GM23338 (cell line): ENCODE measurements at regions not wholly inside any gene's neighbourhood (a gene's known extent, or its start where the extent isn't known, plus 50 kb on each side); places are given as distances from the start of the nearest gene placed in this dataset.

Experiments
- ATAC-seq: fragments of 200-7000 bp; cut with Tn5 transposase; 3 replicates; pipeline ENCODE4 v1.9.1; 2020
- DNase-seq: peaks from one replicate; pipeline ENCODE4 v3.0.0-alpha.2; 2015; ENCODE audit warnings: low spot score
- H2AFZ ChIP-seq: fragments of 200-600 bp; sonication (generic); 2 replicates; pipeline ENCODE4 v1.8.0; 2016; ENCODE audit warnings: antibody characterized with exemption, mild to moderate bottlenecking, moderate library complexity
- H3F3A ChIP-seq: fragments of 200-600 bp; sonication (generic); replicated peaks from 2 replicates; pipeline ENCODE4 v1.8.0; 2017; ENCODE audit warnings: antibody characterized with exemption, mixed run types, low read depth
- H3K27ac ChIP-seq: fragments of 200-600 bp; sonication (generic); 2 replicates; pipeline ENCODE4 v1.6.1; 2016; ENCODE audit warnings: low read depth
- H3K27me3 ChIP-seq: fragments of 200-600 bp; sonication (generic); 2 replicates; pipeline ENCODE4 v1.8.0; 2016; ENCODE audit warnings: mild to moderate bottlenecking, mixed run types, moderate library complexity; ENCODE audit not compliant: insufficient read depth
- H3K36me3 ChIP-seq: fragments of 200-600 bp; sonication (generic); 2 replicates; pipeline ENCODE4 v1.8.0; 2016; ENCODE audit warnings: mild to moderate bottlenecking; ENCODE audit not compliant: insufficient read depth
- H3K4me1 ChIP-seq: fragments of 200-600 bp; sonication (generic); 2 replicates; pipeline ENCODE4 v1.8.0; 2016; ENCODE audit warnings: mild to moderate bottlenecking, moderate library complexity; ENCODE audit not compliant: insufficient read depth
- H3K4me2 ChIP-seq: fragments of 200-600 bp; sonication (generic); 2 replicates; pipeline ENCODE4 v1.7.1; 2017; ENCODE audit warnings: mixed run types
- H3K4me3 ChIP-seq: fragments of 200-600 bp; sonication (generic); 2 replicates; pipeline ENCODE4 v1.6.1; 2016; ENCODE audit warnings: mixed run types
- H3K79me2 ChIP-seq: fragments of 200-600 bp; sonication (generic); replicated peaks from 2 replicates; pipeline ENCODE4 v1.8.0; 2017; ENCODE audit warnings: mild to moderate bottlenecking; ENCODE audit not compliant: insufficient read depth
- H3K9me2 ChIP-seq: fragments of 200-600 bp; sonication (generic); 2 replicates; pipeline ENCODE4 v1.8.0; 2017; ENCODE audit not compliant: insufficient read depth
- H4K20me1 ChIP-seq: fragments of 200-600 bp; sonication (generic); replicated peaks from 2 replicates; pipeline ENCODE4 v1.8.0; 2017; ENCODE audit warnings: mild to moderate bottlenecking; ENCODE audit not compliant: insufficient read depth
- H3K27ac Mint-ChIP-seq: 2 replicates; pipeline ENCODE4 v1.8.0; 2020; ENCODE audit warnings: inconsistent platforms, mild to moderate bottlenecking, moderate library complexity, mixed read lengths
- H3K27me3 Mint-ChIP-seq: 3 replicates; pipeline ENCODE4 v1.8.0; 2022; ENCODE audit warnings: low read depth, mild to moderate bottlenecking, moderate library complexity, mixed read lengths, inconsistent platforms; ENCODE audit not compliant: insufficient read depth, poor library complexity
- H3K36me3 Mint-ChIP-seq: 3 replicates; pipeline ENCODE4 v1.8.0; 2021; ENCODE audit warnings: low read depth, mild to moderate bottlenecking, inconsistent platforms, moderate library complexity, mixed read lengths
- H3K4me1 Mint-ChIP-seq: 3 replicates; pipeline ENCODE4 v1.8.0; 2020; ENCODE audit warnings: mild to moderate bottlenecking, inconsistent platforms, mixed read lengths
- H3K4me3 Mint-ChIP-seq: 3 replicates; pipeline ENCODE4 v1.8.0; 2021; ENCODE audit warnings: moderate library complexity, mild to moderate bottlenecking, inconsistent platforms, mixed read lengths
- H3K9me3 Mint-ChIP-seq: 3 replicates; pipeline ENCODE4 v1.8.0; 2020; ENCODE audit warnings: moderate library complexity, mild to moderate bottlenecking, inconsistent platforms, mixed read lengths
- CREB1 ChIP-seq: fragments of 250-450 bp; sonication (Bioruptor Pico); IDR thresholded peaks from 2 replicates; pipeline ENCODE4 v1.5.0; 2020; ENCODE audit warnings: low read depth, mild to moderate bottlenecking, moderate library complexity
- EZH2 ChIP-seq: fragments of 200-600 bp; sonication (generic); IDR thresholded peaks from one replicate; pipeline ENCODE4 v1.8.0; 2017; ENCODE audit warnings: antibody characterized with exemption, mild to moderate bottlenecking, low read depth; ENCODE audit not compliant: unreplicated experiment
- EZH2phosphoT487 ChIP-seq: fragments of 200-600 bp; sonication (generic); IDR thresholded peaks from one replicate; pipeline ENCODE4 v1.8.1; 2018; ENCODE audit warnings: antibody characterized with exemption; ENCODE audit not compliant: unreplicated experiment
- JUNB ChIP-seq: IDR thresholded peaks from one replicate; pipeline ENCODE4 v1.6.1; 2016; ENCODE audit warnings: antibody characterized with exemption; ENCODE audit not compliant: unreplicated experiment
- NANOG ChIP-seq: IDR thresholded peaks from 2 replicates; pipeline ENCODE4 v1.6.1; 2016; ENCODE audit warnings: antibody characterized with exemption, borderline replicate concordance
- POLR2AphosphoS5 ChIP-seq: IDR thresholded peaks from 2 replicates; pipeline ENCODE4 v1.6.1; 2016; ENCODE audit warnings: antibody characterized with exemption, low read depth
- STAT1 ChIP-seq: IDR thresholded peaks from one replicate; pipeline ENCODE4 v1.6.1; 2016; ENCODE audit warnings: antibody characterized with exemption; ENCODE audit not compliant: unreplicated experiment
- ZNF114 ChIP-seq: fragments of 250-450 bp; sonication (Bioruptor Pico); IDR thresholded peaks from 2 replicates; pipeline ENCODE4 v1.5.0; 2020; ENCODE audit warnings: mild to moderate bottlenecking, moderate library complexity
- ZNF331 ChIP-seq: fragments of 250-450 bp; sonication (Bioruptor Pico); IDR thresholded peaks from 2 replicates; pipeline ENCODE4 v1.5.0; 2020; ENCODE audit warnings: low read depth, mild to moderate bottlenecking, moderate library complexity
- TF ChIP-seq, protein P1 (sequence below), 2 experiments: fragments of 200-600 bp in 1 of 2; sonication (generic) in 1 of 2; conservative IDR thresholded peaks; 2 replicates each; pipeline versions ENCODE4 v1.5.1 to v1.6.1; 2016 to 2017; ENCODE audit warnings: antibody characterized with exemption in 2 of 2, low read depth in 2 of 2, mild to moderate bottlenecking in 2 of 2, moderate library complexity in 1 of 2
- TF ChIP-seq, protein P2 (sequence below): IDR thresholded peaks from one replicate; pipeline ENCODE4 v1.6.1; 2018; ENCODE audit warnings: antibody characterized with exemption; ENCODE audit not compliant: unreplicated experiment
- TF ChIP-seq, protein P3 (sequence below): fragments of 250-450 bp; sonication (Bioruptor Pico); IDR thresholded peaks from 2 replicates; pipeline ENCODE4 v1.5.0; 2020; ENCODE audit warnings: mild to moderate bottlenecking, moderate library complexity
- TF ChIP-seq, protein P4 (sequence below): IDR thresholded peaks from 2 replicates; pipeline ENCODE4 v1.6.1; 2016; ENCODE audit warnings: antibody characterized with exemption

DNA sequence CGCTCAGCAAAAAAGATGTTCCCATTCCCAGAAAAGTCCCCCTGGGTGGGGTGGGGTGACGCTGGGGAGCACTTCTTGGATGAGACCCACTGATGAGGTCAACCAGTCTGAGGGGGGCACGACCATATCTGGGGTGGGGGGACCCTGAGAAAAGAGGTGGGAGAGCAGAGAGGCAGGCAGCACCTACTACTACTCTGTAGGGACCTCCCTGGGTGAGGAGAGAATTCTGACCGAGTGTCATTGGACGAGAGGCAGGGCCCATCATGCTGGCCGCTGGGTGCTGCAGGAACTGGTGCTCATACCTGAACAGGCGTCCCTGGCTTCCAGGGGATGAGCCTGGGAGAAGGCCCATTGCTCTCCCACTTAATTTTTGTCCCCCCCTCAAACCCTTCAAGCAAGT, 158.8 kb downstream of the KLF13 start:
- H3K9me2 ChIP-seq, result no peaks in the 10 kb centered on the region
- peaks cover 47% of the 10 kb centered on the region for H3K27me3 ChIP-seq
- no peaks in the 10 kb centered on the region for H3K79me2 ChIP-seq
- H3K27me3 Mint-ChIP-seq, result peaks cover 43% of the 10 kb centered on the region
- TF ChIP-seq NANOG (no peak), POLR2AphosphoS5 (no peak), ZNF114 (CRISPR knock-in tag) (no peak), ZNF331 (CRISPR knock-in tag) (no peak), STAT1 (no peak), CREB1 (CRISPR knock-in tag) (no peak), EZH2phosphoT487 (no peak), JUNB (no peak), EZH2 (no peak)
- TF ChIP-seq, protein P1, sequence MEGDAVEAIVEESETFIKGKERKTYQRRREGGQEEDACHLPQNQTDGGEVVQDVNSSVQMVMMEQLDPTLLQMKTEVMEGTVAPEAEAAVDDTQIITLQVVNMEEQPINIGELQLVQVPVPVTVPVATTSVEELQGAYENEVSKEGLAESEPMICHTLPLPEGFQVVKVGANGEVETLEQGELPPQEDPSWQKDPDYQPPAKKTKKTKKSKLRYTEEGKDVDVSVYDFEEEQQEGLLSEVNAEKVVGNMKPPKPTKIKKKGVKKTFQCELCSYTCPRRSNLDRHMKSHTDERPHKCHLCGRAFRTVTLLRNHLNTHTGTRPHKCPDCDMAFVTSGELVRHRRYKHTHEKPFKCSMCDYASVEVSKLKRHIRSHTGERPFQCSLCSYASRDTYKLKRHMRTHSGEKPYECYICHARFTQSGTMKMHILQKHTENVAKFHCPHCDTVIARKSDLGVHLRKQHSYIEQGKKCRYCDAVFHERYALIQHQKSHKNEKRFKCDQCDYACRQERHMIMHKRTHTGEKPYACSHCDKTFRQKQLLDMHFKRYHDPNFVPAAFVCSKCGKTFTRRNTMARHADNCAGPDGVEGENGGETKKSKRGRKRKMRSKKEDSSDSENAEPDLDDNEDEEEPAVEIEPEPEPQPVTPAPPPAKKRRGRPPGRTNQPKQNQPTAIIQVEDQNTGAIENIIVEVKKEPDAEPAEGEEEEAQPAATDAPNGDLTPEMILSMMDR (conservative IDR thresholded peaks at IDR 0.05; ENCODE audit: low read depth in 2 of 2), result no peak
- TF ChIP-seq, protein P2, sequence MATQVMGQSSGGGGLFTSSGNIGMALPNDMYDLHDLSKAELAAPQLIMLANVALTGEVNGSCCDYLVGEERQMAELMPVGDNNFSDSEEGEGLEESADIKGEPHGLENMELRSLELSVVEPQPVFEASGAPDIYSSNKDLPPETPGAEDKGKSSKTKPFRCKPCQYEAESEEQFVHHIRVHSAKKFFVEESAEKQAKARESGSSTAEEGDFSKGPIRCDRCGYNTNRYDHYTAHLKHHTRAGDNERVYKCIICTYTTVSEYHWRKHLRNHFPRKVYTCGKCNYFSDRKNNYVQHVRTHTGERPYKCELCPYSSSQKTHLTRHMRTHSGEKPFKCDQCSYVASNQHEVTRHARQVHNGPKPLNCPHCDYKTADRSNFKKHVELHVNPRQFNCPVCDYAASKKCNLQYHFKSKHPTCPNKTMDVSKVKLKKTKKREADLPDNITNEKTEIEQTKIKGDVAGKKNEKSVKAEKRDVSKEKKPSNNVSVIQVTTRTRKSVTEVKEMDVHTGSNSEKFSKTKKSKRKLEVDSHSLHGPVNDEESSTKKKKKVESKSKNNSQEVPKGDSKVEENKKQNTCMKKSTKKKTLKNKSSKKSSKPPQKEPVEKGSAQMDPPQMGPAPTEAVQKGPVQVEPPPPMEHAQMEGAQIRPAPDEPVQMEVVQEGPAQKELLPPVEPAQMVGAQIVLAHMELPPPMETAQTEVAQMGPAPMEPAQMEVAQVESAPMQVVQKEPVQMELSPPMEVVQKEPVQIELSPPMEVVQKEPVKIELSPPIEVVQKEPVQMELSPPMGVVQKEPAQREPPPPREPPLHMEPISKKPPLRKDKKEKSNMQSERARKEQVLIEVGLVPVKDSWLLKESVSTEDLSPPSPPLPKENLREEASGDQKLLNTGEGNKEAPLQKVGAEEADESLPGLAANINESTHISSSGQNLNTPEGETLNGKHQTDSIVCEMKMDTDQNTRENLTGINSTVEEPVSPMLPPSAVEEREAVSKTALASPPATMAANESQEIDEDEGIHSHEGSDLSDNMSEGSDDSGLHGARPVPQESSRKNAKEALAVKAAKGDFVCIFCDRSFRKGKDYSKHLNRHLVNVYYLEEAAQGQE, result no peak
- TF ChIP-seq, protein P3, sequence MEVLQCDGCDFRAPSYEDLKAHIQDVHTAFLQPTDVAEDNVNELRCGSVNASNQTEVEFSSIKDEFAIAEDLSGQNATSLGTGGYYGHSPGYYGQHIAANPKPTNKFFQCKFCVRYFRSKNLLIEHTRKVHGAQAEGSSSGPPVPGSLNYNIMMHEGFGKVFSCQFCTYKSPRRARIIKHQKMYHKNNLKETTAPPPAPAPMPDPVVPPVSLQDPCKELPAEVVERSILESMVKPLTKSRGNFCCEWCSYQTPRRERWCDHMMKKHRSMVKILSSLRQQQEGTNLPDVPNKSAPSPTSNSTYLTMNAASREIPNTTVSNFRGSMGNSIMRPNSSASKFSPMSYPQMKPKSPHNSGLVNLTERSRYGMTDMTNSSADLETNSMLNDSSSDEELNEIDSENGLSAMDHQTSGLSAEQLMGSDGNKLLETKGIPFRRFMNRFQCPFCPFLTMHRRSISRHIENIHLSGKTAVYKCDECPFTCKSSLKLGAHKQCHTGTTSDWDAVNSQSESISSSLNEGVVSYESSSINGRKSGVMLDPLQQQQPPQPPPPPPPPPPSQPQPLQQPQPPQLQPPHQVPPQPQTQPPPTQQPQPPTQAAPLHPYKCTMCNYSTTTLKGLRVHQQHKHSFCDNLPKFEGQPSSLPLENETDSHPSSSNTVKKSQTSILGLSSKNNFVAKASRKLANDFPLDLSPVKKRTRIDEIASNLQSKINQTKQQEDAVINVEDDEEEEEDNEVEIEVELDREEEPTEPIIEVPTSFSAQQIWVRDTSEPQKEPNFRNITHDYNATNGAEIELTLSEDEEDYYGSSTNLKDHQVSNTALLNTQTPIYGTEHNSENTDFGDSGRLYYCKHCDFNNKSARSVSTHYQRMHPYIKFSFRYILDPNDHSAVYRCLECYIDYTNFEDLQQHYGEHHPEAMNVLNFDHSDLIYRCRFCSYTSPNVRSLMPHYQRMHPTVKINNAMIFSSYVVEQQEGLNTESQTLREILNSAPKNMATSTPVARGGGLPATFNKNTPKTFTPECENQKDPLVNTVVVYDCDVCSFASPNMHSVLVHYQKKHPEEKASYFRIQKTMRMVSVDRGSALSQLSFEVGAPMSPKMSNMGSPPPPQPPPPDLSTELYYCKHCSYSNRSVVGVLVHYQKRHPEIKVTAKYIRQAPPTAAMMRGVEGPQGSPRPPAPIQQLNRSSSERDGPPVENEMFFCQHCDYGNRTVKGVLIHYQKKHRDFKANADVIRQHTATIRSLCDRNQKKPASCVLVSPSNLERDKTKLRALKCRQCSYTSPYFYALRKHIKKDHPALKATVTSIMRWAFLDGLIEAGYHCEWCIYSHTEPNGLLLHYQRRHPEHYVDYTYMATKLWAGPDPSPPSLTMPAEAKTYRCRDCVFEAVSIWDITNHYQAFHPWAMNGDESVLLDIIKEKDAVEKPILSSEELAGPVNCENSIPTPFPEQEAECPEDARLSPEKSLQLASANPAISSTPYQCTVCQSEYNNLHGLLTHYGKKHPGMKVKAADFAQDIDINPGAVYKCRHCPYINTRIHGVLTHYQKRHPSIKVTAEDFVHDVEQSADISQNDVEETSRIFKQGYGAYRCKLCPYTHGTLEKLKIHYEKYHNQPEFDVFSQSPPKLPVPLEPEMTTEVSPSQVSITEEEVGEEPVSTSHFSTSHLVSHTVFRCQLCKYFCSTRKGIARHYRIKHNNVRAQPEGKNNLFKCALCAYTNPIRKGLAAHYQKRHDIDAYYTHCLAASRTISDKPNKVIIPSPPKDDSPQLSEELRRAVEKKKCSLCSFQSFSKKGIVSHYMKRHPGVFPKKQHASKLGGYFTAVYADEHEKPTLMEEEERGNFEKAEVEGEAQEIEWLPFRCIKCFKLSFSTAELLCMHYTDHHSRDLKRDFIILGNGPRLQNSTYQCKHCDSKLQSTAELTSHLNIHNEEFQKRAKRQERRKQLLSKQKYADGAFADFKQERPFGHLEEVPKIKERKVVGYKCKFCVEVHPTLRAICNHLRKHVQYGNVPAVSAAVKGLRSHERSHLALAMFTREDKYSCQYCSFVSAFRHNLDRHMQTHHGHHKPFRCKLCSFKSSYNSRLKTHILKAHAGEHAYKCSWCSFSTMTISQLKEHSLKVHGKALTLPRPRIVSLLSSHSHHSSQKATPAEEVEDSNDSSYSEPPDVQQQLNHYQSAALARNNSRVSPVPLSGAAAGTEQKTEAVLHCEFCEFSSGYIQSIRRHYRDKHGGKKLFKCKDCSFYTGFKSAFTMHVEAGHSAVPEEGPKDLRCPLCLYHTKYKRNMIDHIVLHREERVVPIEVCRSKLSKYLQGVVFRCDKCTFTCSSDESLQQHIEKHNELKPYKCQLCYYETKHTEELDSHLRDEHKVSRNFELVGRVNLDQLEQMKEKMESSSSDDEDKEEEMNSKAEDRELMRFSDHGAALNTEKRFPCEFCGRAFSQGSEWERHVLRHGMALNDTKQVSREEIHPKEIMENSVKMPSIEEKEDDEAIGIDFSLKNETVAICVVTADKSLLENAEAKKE (CRISPR knock-in tag), result no peak
- TF ChIP-seq, protein P4, sequence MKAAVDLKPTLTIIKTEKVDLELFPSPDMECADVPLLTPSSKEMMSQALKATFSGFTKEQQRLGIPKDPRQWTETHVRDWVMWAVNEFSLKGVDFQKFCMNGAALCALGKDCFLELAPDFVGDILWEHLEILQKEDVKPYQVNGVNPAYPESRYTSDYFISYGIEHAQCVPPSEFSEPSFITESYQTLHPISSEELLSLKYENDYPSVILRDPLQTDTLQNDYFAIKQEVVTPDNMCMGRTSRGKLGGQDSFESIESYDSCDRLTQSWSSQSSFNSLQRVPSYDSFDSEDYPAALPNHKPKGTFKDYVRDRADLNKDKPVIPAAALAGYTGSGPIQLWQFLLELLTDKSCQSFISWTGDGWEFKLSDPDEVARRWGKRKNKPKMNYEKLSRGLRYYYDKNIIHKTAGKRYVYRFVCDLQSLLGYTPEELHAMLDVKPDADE, result no peak
- H3K4me3 Mint-ChIP-seq, result no peak overlapping the region
- ATAC-seq, result no peak
- no peak overlapping the region for H3K4me3 ChIP-seq
- DNase-seq, result no peak
- peaks cover 4% of the 10 kb centered on the region; the same call in 2 of the 3 replicates for H3K36me3 Mint-ChIP-seq
- H4K20me1 ChIP-seq, result no peaks in the 10 kb centered on the region
- peaks cover 15% of the 10 kb centered on the region for H3K9me3 Mint-ChIP-seq
- no peak overlapping the region for H3K4me2 ChIP-seq
- H2AFZ ChIP-seq, result no peak overlapping the region
- H3K36me3 ChIP-seq, result no peaks in the 10 kb centered on the region
- H3K4me1 Mint-ChIP-seq, result peaks cover 9% of the 10 kb centered on the region
- no peak overlapping the region for H3K27ac ChIP-seq
- no peak overlapping the region for H3K27ac Mint-ChIP-seq
- no peaks in the 10 kb centered on the region for H3K4me1 ChIP-seq
- 0 out of 2 replicates have a peak, but pooled peaks cover 4% of the 10 kb centered on the region for H3F3A ChIP-seq
